GM19455 (cell line): ENCODE measurements at regions not wholly inside any gene's neighbourhood (a gene's known extent, or its start where the extent isn't known, plus 50 kb on each side); places are given as distances from the start of the nearest gene placed in this dataset.

ENCODE experiments used
- ATAC-seq: cut with Tn5 transposase; IDR thresholded peaks from one replicate; pipeline ENCODE4 v1.9.1; 2021; ENCODE audit not compliant: unreplicated experiment

DNA sequence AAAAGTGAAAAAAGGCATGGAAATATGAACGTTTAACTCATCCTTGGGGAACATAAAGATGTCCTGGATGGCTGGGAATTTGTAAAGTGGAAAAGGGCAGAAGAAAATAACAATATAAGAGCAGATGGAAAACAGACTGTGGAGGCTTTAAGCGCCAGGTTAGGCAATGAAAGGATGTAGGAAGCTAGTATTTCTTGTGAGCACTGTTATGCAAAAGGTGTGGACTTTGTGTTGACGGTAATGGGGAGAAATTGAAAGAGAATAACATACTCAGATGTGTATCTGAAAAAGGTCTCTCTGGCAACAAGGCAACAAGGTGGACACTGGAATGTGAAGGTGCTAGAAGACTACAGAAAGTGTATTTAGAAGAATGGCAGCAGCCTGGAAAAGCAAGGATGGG is 411.8 kb downstream of the PLPP3 start:
- ATAC-seq: no peak

DNA sequence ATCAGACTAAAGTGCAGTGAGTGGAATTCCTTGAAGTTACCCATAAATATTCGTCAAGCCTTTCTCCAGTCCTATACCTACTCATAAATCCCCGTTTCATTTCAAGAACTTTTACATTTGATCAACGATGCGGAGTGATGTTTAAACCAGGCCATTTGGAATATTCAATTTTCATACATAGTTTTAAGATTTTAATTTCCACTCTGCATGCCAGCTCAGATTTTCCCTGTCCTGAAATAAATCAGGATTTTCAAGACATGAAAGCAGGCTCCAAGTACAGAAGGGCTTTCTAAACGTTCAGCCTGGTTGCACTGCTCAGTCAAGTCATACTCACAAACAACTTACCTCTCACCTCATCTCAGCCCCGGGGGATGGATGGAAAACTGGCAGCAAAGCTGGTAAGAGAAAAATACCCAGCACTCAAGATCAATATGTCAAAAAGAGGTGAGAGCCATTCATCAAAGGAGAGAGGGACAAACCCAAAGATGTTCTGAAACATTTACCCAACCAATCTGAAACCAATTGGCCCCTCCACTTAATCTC is 418.5 kb downstream of the PLPP3 start:
- ATAC-seq: no peak

DNA sequence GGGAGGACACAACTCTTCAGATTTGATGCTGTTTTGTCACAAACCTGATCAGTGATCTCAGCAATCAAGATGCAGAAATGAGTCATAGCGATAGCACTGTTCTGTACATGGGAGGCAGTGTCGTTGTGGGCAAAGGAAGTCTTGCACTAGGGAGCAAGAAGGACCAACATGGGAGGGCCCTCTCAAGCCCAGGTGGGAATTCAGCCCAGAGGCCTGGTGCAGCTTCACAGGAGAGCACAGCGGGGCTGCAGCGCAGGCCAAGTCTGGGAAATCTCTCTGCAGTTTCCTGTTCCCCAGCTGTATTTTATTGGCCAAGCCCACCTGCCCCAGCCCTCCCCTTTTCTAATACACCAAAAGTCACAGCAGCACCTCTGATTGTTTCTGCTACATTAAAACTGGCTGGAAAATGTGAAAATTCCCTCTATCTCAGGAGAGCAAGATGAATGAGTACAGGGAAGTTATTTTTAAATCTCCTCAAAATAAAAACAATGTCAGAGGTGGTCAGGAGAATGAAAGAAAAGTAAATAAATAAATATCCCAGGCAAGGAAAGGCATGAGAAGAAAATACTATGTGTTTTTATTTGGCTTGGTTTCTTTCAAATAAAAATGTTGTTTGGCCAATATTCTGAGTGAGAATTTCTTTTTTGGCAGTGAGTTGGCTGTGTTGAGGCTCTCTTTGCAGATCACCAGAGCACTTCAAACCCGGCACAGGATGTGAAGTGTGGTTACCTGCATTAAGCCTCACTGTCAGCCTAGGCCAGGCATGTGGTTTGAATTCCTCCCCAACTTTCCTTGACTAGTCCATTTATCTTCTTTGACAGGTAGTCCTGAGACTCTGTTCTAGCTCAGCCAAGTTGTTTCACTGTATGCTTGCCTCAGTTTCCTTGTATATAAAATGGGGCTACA is 422.1 kb downstream of the PLPP3 start:
- ATAC-seq: no peak

DNA sequence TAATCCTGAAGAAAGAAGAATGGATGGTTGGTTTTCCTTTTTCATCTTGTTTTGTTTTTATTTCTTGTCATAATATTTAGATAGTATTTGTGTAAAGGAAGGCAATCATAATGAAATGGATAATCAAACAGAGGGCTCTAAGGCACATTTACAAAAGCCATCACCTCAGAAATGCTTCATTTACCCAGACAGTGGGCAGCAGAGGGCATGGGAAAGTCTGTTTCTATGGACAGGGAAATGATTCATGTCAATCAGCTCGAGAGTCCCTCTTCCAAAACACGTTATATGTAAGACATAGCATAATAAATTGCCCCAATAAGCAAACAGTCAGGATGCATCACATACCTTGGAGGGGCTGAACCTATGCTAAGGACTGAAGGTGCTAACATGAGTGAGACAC is 426.1 kb downstream of the PLPP3 start:
- no peak for ATAC-seq

DNA sequence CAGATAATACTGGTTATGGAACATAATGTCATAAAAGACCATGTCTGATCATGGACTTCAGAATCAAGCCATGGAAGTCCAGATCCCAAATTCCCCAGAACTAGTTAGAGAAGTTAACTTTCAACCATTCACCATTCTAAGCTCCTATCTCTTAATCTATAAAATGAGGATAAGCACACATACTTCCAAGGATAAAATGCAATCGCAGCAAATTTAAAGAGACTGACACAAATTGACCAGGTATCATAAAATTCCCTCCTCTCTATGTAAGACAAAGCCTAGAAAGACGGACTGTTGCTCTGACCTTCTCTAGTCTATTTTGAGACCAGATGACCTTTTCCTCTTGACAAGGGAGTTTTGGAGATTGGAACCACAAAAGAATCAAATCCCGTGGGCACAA is 426.7 kb downstream of the PLPP3 start:
- ATAC-seq: no peak

DNA sequence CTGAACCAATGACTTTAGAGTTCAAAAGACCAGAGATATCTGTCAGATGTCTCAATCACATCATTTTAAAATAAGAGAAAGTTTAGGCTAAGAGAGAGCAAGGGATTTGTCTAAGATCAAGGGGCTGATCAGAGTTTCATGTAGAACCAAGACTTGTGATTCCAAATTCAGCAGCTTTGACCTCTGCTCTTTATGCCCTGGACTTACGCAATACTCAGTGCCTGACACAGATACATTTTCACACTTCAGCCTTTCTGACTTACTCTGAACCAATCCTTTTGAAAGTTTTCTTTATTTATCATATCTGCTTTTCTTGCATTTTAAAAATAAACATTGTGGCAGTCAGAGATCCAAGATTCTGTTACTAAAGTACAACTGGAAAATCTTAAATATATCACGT is 428.0 kb downstream of the PLPP3 start:
- no peak for ATAC-seq

DNA sequence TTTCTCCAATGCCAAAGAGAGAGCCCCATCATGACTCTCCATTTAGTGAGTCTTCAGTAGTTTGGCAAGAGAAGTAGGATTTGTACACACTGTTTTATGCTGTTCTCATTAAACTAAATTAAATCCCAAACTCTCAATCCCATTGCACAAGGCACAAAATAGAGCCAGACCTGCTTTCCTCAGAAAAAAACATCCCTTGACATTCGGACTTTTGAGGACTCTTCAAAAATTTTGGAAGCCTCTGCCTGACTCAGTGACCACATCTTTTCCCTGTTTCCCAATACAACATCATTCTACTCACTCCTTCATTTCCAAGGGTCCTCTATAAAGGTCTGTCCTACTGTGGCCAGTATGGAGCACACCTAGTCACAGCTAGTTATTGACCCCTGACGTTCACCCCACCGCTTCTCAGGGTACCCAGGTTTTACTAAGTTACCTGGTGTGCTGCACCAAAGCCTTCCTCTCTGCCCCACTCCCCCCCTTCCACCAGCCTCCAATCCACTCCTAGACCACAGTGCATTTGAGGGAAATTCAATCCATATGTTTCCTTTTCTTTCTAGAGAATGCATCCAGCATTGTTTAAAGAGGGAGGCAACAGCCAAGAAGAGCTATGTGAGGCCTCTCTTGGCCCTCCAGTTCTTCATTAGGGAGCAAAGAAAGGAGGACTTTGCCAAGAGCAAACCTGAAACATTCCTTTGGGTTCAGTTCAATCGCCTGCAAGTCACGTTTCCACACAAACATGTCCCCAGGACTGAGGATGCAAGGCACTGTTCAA is 428.7 kb downstream of the PLPP3 start:
- ATAC-seq: no peak

DNA sequence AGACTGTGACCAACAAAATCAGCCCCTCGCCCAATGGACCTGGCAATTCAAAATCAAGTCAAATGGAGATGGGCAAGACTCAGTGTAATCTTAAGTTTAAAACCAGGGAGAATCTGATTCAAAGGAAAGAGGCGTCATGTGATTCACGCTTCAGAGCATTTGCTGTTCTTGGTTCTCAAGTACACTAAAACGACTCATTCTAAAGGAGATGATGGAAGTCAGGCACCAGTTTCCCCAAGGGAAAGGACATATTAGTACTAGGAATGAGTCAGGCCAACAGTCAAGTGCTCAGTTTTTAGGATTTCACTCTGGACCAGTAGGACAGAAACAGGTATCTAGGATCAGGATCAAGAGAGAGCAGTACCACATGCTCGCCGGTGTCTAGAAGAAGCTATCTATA is 429.6 kb downstream of the PLPP3 start:
- no peak for ATAC-seq

DNA sequence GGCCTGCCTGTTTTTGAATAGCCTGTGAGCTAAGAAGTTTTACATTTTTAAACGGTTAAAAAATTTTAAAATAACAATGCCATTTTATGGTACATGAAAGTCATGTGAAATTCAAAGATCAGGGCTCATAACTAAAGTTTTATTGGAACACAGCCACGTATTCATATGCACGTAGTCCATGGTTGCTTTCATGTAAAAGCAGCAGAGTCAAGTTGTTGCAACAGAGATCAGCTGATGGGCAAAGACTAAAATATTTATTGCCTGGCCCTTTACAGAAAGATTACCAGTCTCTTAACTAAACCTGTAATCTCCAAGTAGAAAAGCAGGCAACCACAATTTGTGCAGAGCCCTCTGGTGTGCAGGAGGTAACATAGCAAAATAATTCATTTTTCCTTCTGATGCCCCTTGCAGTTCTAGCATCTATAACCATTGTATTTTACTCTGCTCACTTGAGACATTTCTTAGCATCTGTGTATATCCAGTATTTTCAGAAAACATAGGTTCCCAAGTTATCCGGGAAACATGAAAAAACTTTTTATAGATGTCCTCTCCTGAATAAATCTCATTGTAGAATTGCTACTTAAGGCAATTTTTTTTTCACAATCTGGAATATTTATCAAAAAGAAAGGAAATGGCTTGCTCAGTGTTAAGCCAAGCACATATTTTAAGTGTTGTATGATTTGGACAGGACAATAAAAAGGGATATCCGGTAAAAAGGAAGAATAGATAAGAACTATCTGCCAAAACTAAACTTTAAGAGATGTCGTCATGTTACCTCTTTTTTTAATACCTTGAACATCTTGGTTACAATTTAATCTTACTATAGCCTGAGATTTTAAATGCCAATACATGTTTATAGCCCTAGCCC is 430.8 kb downstream of the PLPP3 start:
- ATAC-seq: no peak

DNA sequence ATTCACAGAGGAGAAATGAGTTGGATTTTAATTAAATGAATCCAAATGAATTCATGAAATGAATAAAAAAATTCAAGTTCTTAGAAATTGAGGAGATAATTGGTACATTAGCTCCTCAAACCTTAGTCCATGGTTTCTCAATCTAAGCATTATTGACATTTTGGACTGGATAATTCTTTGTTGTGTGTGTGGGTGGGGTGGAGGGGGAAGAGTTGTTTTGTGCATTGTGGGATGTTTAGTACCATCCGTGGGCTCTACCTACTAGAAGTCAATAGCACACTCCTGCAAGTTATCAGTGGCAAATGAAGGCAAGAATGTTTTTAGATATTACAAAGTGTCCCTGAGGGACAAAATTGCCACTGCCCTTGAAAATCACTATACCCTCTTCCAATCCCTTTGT is 431.9 kb downstream of the PLPP3 start:
- no peak for ATAC-seq

DNA sequence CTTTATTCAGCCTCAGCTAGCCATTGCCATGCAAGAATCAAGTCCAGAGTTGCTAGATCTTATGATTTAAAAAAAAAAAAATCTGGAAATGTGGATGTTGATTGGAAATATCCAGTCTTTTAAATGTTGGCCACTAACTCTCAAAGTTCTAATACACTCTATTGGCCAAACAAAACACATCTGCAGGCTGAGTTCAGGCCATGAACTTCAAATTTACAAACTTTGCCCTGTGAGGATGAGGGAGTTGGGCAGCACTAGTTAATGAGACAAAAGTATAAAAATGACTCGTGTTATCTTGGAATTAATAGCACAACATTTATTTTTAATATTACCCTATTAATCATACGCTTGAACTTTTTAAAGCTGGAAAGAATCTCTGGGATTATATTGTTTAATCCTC is 432.3 kb downstream of the PLPP3 start:
- ATAC-seq: no peak

DNA sequence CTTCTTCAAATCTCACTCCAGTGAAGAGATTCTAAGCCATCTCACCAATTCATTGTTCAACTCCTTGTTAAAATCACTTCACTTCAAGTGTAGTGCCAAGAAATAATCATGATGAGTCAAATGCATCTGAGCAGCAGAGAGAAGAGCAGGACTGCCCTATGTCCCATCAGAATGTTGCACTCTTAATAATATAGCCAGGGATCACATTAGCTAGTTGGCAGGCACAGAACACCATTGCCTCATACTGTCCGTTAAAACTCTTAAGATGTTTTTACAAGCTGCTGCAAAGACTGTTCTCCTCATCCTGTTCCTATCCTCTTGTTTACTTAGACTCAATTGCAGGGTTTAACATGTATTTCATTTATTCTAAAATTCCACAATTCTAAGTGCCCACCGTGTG is 432.9 kb downstream of the PLPP3 start:
- no peak for ATAC-seq

DNA sequence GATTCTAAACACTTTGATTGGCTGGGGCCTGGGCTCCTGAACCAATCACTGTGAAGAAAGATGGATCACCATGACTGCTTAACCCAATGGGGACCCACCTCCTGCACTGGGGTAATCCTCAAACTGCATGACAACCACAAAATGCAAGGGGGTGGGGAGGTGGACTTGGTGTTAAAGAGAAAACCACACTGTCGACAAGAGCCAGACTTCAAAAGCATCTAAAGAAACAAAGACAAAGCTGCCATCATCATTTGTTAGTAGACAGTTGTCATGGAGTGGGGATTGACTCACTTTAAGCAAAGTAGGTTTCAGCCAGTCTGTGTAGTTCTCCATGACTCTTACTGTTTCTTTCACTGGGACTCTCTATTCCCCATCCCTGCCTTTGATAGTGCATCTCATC is 433.8 kb downstream of the PLPP3 start:
- ATAC-seq: no peak

DNA sequence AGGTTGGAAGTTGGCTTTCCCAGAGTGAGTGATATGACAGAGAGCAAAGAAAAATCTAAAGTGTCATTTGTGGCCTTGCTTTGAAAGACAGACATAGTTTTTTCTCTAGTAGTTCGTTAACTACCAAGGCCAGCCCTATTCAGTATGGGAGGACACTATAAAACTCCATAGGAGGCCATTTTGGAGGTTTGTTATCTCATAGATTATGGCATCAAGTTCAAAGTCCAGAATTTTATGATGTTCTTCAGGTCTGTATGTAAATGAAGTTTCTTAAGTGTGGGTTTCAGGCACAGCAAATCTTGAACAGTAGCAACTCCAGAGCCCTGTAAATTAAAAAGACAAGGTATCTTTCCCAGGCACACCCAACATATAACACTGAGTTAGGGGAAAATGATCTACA is 437.1 kb downstream of the PLPP3 start:
- ATAC-seq: no peak

DNA sequence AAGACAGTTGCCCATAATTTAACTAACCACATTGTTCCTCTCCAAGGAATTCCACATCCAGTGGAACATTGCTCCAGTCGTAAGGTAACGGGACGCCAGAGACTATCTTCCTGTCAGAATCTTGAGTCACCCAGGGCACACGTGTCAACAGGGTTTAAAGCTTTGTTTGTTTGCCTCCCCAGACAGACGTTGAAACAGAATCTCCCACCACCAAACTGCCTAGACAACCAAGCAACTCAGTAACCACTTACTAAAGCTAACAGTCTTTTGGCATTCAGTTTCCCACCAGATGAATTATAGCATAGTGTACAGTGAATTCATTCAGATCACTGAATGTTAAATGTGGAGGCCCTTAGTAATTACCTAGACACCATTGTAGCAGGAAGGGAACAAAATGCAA is 439.5 kb downstream of the PLPP3 start:
- ATAC-seq: no peak

DNA sequence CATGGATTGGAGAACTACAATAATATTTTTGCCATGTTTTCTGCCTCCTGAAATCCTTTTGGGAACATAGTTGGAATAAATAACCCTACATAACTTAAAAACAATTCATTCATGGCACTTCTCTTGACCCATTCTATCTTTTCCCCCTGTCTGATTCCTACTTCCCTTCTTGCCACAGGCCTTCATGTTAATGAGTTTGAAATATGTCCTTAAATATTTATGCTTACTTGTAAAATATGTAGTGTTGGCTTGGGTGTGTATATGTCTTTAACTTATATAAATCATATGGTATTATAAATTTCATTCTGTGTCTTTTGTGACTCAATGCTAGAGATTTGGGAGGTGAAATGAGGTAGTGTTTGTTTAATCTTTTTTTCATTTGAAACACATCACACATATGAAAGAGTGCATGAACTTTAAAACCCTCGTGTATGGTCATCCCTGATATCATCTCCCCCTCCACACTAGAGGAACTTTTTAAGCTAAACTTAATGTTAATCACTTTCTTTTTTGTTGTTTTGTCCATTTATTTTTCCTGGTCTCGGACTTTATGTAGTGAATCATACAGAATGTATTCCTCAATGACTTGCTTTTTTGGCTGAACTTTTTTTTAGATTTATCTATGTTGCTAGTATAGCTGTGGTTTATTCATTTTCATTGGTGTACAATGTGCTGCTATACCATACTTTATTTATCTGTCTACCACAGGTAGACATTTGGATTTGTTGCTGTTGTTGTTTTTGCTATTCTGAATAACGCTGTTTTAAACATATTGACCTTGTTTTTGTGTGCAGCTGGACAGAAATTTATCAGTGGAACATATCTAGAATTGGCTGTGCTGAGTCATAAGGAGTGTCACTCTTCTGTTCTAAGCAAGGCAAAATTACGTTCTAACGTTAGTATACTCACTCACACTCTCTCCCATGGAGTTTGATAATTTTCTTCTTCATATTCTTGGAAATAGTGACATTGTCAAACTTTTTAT is 441.6 kb downstream of the PLPP3 start:
- no peak for ATAC-seq

DNA sequence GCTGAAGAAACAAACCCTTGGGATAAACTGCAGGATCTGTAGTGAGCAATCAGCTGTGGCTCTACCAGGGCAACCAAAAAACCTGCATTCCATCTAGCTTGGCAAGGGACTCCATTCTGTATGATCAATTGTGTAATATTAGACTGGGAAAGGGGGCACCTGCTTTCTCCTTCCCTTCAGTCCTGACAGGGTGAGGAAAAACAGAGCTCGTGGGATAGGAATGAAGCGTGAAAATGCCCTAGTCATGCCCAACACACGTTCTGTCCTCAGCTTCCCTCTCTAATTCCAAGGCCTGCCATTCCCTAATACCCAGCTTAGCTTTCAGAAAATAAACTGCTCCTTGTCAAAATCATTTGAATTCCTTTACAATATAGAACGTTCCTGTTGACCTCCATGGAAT is 442.3 kb downstream of the PLPP3 start:
- ATAC-seq: no peak

DNA sequence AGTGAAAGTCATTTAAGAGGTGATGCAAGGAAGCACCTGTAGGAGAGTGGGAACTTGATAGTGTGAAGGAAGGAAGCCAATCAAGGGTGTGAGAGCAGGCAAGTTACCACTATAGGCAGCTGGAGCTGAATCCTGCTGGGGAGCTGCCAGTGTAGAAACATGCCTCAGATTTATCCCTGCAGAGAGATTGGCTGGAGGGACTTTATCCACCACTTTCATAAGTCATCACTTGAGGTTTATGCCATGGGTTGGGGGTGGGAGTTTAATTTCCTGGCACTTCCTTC is 443.6 kb downstream of the PLPP3 start:
- no peak for ATAC-seq

DNA sequence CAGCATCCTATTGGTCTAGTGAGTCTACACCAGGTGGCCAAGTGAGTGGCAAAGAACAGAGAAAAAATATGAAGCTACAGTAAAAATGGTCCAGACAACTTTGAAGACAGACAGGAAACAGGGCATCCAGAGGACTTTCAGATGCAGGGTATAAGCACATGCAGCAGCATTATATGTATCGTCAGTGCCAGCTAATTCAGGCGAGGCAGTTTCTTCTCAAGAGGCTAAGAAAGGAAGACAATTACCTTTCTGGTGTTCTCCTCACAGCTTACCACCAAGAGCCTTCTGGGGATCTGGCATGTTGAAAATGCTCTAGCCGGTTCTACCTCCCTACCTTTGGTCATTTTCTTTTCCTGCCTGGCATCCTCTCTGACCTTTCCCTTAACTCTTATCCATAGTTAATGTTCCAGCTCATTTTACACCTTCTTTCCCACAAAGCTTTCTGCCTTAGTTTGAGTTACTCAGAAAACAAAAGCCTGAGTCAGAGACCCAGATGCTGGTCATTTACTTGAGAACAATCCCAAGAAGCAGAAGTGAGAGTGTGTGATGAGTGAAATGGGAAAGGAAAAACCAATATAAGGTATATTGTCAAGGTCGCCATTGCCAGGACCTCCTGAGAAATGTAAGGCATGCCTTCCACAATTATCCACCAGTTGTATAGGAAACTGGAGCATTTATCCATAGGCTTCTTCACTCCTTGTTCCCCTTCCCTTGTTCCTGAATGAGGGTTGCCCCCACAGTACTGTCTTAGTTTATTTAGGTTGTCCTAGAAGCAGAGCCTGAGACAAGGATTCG is 444.1 kb downstream of the PLPP3 start:
- ATAC-seq: no peak
